NCI-H345 treated with DMSO at 0.1 percent for 48 hours (cell line): ENCODE measurements at regions not wholly inside any gene's neighbourhood (a gene's known extent, or its start where the extent isn't known, plus 50 kb on each side); places are given as distances from the start of the nearest gene placed in this dataset.
"Not testable (repeated sequence)": the region's sequence is repeated elsewhere in the genome, so short reads cannot be mapped to it uniquely, and the experiment has no call there.

Experiments used
- DNase-seq: peaks from one replicate; lab custom pipeline; 2025; ENCODE audit not compliant: unreplicated experiment; lab: John Stamatoyannopoulos, UW

- not testable (repeated sequence) for DNase-seq
Measured at GRCh38 chr10:124190476-124190875, 97.1 kb upstream of the CHST15 start.

DNA sequence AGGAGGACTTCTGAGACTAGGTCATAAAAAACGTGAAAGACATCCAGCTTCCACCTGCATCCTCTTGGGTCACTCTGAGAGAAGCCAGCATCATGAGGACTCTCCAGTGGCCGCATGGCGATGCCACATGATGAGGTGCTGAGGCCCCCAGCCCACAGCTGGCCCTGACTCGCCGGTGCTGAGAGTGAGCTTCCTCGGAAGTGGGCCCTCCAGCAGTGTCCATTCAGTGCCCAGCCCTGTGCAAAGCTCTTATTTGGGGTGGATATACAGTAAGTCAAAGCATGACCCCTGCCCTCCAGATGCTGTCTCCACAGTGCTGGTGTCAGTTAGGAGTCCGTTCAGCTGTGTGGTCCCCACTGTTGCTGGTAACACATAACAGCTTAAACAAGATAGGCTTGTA, 93.6 kb upstream of the CHST15 start:
- no peak for DNase-seq

GRCh38 chr10:124185084-124185483, 91.7 kb upstream of the CHST15 start:
- no peak for DNase-seq

DNA sequence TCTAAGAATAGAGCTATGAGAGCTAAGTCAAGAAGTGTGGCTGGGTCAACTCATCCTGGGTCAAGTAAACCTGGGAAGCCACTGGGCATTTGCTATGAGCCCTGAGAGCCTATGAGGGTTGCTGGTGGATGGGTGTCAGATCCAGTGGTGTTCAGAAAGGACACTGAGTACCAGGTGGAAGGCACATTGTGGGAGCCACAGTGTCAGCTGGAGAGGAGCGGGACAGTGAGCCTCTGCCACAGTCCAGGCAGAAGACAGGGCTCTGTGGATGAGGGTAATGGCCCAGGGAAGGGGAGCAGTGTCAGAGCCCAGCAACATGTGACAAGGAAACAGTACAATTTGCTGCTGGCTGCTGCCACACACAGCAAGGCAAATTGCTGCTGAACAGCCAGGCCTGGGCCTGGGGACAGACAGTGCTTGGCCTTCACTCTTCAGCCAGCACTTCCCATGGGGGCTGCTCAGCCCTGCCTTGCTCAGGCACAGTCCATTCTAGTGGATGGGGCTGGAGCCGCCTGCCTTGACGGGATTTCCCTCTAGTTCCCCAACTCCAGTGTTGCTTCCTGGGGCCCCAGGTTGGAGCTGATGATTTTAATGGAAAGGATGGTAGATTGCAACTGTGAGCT, 90.9 kb upstream of the CHST15 start:
- no peak for DNase-seq

DNA sequence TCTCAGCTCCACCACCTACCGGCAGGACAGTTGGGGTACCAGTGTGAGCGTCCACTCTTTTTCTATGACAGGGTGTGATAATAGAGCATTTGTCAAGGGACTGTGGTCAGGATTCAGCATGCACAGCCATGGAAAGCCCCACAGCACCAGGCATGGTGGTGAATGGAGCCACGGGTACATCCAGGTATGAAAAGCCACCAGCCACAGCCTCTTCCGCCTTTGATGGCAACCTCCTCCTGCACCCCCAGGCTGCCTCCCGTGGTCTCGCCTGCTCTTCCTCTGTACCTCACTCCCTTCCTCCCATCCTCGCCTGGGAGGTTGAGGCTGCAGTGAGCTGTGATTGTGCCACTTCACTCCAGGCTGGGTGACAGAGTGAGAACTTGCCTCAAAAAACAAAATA, 90.2 kb upstream of the CHST15 start:
- no peak for DNase-seq

GRCh38 chr10:124182088-124182541, 88.7 kb upstream of the CHST15 start:
- DNase-seq: no peak

GRCh38 chr10:124181656-124182055, 88.3 kb upstream of the CHST15 start:
- DNase-seq: no peak

DNA sequence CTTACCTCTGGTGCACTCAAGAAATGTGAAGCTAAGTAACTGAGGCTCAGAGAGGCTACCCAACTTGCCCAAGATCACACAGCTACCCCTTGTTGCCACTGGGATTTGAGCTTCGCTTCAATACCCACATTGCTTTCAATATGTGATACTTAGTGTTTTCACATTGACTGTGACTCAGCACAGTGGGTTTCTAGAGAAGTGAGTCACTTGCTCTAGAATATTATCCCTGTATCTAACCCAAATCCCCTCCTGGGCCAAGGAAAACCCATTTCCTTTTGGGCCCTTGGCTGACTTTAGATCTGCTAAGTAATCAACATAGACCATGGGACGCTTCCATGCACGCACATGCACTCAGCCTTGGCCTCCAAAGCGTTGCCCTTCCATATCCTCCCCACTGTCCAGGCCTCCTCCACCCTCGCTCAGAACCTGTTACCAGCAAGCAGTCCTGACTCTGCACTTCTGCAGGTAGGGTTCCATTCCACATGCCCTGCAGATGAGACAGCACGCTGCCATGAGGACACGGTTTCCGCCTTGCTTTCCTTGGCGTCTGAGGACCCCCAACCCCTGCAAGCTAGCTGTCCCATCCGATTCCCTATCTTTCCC, 87.7 kb upstream of the CHST15 start:
- no peak for DNase-seq

- DNase-seq: no peak
Measured at GRCh38 chr10:124180044-124180745, 86.8 kb upstream of the CHST15 start.

- DNase-seq: no peak
Measured at GRCh38 chr10:124179308-124180043, 86.1 kb upstream of the CHST15 start.

GRCh38 chr10:124177180-124177518, 83.8 kb upstream of the CHST15 start:
- no peak for DNase-seq

GRCh38 chr10:124176349-124177179, 83.2 kb upstream of the CHST15 start:
- no peak for DNase-seq

DNA sequence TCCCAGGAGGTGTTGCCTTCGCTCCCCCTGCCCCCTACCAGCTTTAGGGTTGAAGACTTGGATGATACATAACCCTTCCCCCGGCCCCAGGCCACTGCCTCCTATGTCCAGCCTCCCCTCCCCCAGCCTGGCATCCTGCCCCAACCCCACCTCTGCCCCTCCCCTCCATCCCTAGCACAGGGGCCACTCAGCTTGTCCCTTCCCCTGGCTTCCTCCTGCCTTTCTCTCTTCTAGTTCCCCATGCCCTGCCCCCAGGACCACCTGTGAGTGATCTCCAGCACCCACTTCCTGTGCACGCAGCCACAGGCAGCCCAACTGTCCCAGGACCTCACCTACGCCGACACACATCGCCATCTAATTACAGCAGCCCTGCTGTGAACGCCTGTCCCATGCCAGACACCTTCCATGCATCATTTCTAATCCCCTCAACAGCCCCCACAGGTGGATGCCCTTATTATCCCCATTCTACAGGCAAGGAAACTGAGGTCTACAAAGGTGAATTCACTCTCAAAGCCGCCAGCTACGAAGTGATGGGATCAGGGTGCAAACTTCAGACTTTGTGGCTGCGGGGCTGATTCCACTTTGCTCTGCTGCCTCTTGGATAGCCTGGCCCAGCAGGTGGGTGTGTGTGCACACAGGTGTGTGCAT, 82.4 kb upstream of the CHST15 start:
- no peak for DNase-seq

- no peak for DNase-seq
Measured at GRCh38 chr10:124174673-124175645, 81.6 kb upstream of the CHST15 start.

- DNase-seq: no peak
Measured at GRCh38 chr10:124174071-124174566, 80.7 kb upstream of the CHST15 start.

- no peak for DNase-seq
Measured at GRCh38 chr10:124173298-124173900, 80.0 kb upstream of the CHST15 start.

GRCh38 chr10:124172181-124172916, 79.0 kb upstream of the CHST15 start:
- DNase-seq: no peak

- DNase-seq: no peak
Measured at GRCh38 chr10:124171561-124171960, 78.2 kb upstream of the CHST15 start.
